Medulla oblongata (tissue), 1 donor: ENCODE measurements at regions not wholly inside any gene's neighbourhood (a gene's known extent, or its start where the extent isn't known, plus 50 kb on each side); places are given as distances from the start of the nearest gene placed in this dataset.
"Not testable (repeated sequence)": the region's sequence is repeated elsewhere in the genome, so short reads cannot be mapped to it uniquely, and the experiment has no call there.

Experiments
- DNase-seq: peaks from one replicate; pipeline ENCODE4 v3.0.0-alpha.2; 2015; ENCODE audit errors: extremely low spot score

DNA sequence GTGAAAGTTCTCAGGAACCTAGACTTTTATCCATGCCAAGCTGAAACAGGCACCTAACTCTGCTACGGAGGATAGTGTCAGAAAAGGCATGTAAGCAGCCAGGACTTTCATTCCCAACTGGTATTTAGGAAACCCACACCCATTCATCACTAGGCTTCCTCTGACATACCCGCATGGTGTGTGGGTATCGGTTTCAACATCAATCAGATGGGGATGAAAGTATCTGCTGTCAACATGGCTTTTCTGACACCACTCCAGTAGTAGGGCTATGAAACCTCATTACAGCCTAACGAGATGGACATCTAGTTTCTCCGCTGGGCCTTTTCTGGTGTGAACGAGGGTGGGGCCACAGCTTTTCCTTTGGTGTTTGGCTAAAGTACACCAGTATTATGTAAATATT, 1178.3 kb downstream of the CDH11 start:
- DNase-seq = no peak

- DNase-seq = no peak
Measured at GRCh38 chr16:63938661-63939060, 1183.2 kb downstream of the CDH11 start.

DNA sequence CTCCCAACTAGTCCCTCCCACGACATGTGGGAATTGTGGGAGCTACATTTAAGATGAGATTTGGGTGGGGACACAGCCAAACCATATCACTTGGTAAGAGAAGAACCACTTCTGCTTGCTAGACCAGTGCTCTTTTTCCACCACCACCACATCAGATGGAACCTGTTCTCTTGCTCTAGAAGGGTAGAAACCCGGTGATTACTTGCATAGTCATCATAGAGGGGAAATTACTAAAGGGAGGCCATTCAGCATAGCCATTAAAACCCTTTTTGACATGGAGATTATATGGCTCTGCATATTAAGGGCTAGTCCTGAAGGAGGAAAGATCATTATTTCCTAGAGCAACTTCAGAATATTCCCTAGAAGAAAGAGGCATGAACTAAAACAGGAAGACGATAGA, 1188.0 kb downstream of the CDH11 start:
- DNase-seq = no peak

GRCh38 chr16:63928421-63928820, 1193.4 kb downstream of the CDH11 start:
- no peak for DNase-seq

GRCh38 chr16:63925221-63925620, 1196.6 kb downstream of the CDH11 start:
- DNase-seq = no peak

DNA sequence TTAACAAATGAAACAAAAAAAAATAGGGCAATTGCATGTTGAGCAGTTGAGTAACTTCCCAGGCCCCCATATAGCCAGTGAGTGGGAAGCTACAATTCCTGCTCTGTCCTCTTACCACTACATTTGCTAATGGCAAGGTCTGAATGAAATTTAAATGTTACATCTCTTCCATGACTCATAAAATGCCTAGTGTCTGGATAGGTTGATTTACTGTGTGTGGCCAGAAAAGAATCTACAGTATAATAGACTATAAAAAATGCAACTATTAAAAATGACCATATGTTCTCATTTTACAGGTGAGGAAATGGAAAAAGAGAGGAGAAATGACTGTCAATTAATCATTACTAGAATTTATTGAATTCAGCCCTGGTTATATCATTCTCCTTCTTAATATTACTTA, 1199.3 kb downstream of the CDH11 start:
- no peak for DNase-seq

GRCh38 chr16:63921737-63922295, 1200.0 kb downstream of the CDH11 start:
- DNase-seq = no peak

DNA sequence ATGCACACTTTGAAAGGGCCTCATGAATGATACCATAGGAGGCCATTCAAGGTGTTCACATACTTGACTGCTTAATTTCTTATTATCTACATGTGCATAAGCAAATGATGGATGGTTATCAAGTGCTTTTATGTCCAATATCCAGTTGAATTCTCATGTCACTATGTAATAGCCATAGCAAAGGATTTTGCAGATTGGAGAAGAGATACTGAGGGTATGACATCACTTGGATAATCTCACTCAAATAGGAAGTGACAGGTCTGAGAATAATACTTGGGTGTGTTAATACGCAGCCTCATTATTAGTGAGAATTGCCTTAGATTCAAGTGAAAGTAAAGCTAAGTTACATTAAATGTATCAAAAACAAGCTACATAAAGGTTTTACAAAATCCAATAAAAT, 1208.6 kb downstream of the CDH11 start:
- DNase-seq = no peak

- DNase-seq = no peak
Measured at GRCh38 chr16:63907251-63907650, 1214.6 kb downstream of the CDH11 start.

DNA sequence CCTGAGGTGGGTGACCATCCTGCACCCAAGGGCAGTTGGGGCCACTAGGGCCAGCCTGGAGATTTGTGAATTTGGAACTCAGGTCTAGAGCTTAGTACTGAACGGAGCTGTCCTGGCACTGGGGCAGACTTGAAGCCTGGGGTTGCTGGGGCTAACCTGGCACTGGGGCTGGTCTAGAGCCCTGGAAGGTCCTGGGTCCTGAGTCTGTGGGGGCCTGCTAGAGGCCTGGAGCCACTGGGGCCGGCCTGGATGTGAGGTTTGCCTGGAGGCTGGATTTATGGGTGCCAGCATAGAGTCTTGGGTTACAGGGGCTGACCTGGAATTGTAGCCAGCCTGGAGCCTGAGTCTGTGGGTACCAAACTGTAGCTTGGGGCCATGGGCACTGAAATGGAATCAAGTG, 1216.9 kb downstream of the CDH11 start:
- no peak for DNase-seq

DNA sequence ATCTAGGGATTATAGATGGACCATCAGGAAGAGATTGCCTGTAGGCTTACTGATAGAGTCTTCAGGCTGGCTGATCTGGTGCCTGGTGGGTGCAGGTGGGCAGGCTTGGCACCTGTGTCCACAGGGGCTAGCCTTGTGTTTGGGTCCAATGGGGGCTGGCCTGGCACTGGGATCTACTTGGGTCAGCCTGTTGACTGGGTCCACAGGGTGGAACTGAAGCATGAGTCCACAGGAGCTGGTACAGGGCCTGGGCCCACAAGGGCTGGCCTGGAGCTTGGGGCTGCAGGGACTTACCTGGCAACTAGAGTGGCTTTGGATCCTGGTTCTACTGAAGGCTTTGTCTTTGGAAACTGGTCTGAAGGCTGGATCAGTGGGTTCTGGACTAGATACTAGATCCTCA, 1217.7 kb downstream of the CDH11 start:
- no peak for DNase-seq

DNA sequence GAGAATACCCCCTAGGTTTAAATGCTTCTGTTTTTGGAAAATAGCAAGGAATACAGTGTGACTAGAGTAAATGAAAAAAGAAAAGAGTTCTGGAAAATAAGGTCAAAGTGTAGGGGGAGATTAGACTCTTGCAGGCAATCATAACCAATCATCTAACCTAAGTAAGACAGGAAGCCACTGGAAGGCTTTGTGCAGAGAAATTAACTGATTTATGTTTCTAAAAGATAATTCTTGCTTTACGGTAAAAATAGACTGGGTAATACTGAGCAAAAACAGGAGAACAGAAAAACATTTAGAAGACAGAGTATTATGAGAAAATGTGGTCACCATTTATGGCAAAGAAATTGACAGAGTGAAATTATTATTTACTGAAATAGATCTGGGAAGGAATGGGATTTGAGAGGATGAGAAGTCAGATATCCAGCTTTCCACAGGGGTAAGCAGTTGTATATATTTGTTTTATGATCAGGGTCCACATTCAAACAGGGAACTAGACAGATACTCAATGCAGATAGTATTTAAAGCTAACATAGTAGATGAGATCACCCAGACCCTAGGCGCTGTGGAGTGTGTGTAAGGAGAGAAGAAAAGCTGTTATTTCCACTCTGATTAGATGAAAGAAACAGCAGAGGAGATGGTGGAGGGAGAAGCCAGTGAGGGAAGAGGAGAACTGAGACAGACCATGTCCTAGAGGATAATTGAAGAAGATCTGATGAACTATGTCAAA, 1225.3 kb downstream of the CDH11 start:
- no peak for DNase-seq

GRCh38 chr16:63890723-63891122, 1231.1 kb downstream of the CDH11 start:
- DNase-seq = no peak

DNA sequence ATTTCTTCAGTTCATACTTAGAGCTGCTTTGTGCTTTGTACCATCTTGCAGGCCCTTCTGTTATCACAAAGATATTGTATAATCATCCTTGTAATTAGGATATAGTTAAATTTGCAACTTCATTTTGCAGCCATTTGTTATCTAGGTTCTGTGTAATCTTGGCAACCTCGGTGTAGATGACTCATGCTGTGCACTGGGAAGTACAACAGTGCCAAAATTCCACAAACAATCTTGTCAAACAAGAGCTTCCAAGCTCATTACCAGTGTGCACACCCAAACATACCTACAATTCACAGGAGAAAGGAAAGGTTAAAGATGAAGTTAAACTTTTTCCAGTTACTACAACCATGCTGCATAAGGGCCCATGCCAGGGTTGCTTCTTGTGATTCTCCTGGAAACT, 1231.8 kb downstream of the CDH11 start:
- DNase-seq = no peak

GRCh38 chr16:63883091-63883490, 1238.8 kb downstream of the CDH11 start:
- no peak for DNase-seq

DNA sequence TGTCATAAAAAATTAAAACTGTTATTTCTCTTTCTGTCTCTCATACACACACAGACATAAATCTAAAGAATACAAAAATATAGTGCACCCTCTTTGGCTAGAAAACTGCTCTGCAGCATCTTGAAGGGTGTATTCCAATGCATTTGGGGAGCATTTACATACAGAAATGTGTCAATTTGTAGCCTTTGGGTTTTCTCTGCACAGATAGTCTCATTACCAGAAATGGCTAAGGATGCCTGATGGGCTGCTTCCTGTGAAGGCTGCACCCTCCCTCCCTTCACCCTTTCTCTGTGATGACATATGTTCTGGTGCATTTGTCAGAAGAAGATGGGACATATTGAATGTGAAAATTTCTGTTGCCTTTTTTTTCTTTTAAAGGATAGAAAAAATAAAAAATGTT, 1239.3 kb downstream of the CDH11 start:
- DNase-seq = no peak

GRCh38 chr16:63880948-63881347, 1240.9 kb downstream of the CDH11 start:
- no peak for DNase-seq

GRCh38 chr16:63877401-63877800, 1244.5 kb downstream of the CDH11 start:
- DNase-seq = no peak

DNA sequence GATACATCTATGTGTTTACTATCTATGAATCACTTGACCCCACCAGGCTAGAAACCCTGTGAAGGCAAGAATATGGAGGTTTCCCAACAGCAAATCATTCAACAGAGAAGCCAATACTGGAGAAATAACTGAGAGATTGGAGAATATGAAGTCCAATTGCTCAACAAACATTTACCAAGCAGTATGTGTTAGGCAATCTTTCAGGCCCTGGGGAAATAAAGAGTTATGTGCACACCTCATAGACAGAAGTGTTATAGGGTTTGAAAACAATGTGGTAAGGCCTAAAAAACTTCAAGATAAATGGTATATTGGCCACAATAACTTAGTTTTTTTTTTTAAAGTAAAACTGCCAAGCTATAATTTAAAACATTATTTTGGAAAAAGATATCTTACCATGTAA, 1245.8 kb downstream of the CDH11 start:
- no peak for DNase-seq

- DNase-seq = not testable (repeated sequence)
Measured at GRCh38 chr16:63860700-63861099, 1261.2 kb downstream of the CDH11 start.

DNA sequence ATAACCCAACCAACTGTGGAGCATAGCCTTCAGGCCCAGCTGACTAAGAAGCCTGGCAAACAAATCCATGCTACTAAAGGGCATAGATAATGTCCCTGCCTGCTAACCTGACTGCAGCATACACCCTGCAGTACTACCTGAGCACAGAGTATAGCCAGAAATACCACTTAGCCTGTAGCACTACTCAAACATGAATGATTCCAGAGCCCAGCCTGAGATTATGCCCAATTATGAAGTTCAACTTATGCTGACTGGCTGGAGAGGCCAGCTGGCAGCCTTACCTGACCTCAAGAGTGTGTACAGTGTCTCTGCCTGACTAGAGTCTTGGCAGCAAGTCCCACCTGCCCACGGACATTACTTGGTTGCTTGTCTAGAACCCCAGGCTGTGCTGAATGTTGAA, 1265.3 kb downstream of the CDH11 start:
- DNase-seq = no peak

GRCh38 chr16:63850979-63851378, 1270.9 kb downstream of the CDH11 start:
- no peak for DNase-seq

DNA sequence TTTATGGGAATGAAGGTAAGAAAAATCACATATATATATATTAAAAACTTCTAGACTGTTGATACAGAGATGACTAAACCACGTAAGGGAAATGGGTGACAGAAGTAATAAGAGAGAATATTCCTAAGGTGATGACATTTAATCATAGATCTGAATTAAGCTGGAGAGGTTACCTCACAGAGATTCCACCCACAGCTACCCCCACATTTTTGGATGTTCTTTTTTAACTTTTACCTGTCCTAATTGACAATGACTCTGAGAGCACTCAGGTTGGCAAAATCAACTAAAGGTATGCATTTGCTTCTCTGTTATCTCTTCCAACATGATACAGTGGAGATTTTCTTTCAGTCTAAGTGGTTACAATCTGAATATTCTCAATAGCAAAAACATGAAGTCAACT, 1280.6 kb downstream of the CDH11 start:
- DNase-seq = no peak

- DNase-seq = no peak
Measured at GRCh38 chr16:63830061-63830460, 1291.8 kb downstream of the CDH11 start.
